GM19238 (cell line): ENCODE measurements at regions not wholly inside any gene's neighbourhood (a gene's known extent, or its start where the extent isn't known, plus 50 kb on each side); places are given as distances from the start of the nearest gene placed in this dataset.

Experiments
- DNase-seq: peaks from one replicate; pipeline ENCODE4 v3.0.0; 2011; ENCODE audit warnings: low spot score; ENCODE audit not compliant: insufficient read length

DNA sequence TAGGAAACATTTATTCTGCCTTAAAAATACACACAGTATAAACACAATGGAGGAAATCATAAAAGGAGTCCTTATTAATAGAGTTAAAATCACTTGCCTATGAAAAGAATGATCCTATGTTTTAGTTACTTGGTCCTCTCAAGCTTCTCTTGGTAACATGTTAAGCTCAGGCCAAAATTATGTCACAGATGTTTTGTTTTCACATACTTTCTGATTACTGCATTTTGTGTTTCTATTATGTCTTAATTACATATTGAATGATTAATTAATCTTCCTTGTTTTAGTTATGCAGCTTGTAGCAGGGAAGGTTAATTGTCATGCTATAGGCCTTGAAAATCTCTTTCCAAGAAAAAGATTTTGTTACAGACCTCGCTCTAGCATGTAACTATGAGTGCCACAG, 406.0 kb downstream of the PLA2G4A start:
- DNase-seq, result no peak

GRCh38 chr1:187236199-187236598, 407.4 kb downstream of the PLA2G4A start:
- DNase-seq, result no peak

DNA sequence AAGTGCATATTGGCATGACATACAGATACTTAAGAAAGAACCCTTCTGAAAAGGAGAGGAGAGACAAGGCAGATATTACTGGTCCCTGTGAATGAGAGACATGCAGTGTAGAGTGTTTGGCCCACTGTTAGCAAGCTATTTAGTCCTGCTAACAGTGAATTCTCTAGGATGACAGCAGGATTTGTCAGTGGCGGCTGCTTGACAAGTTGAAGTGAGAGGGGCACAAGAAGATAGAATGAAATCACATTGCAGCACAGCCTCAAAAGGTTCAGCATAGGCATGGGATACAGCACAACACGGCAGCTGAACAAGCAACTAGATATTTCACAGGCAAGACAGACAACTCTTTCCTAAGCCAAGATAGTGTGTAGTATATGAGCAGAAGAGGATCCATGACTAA, 407.9 kb downstream of the PLA2G4A start:
- DNase-seq, result no peak

DNA sequence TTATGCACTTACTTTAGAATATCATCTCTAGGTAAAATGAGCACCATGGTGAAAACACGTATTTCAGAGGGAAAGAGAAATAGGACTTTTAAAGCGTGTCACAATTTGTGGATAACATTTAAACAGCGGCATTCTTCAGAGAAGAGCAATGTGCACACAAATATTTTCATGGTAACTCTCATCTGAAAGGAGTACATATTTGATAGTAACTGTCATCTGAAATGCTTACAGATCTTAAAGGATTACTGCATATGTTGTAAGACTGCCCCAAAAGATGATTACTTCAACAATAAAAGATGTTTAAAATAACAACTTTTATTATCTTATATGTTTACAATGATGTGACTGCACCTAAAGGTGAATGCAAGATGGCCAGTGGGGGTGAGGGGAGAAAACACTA, 408.8 kb downstream of the PLA2G4A start:
- no peak for DNase-seq

DNA sequence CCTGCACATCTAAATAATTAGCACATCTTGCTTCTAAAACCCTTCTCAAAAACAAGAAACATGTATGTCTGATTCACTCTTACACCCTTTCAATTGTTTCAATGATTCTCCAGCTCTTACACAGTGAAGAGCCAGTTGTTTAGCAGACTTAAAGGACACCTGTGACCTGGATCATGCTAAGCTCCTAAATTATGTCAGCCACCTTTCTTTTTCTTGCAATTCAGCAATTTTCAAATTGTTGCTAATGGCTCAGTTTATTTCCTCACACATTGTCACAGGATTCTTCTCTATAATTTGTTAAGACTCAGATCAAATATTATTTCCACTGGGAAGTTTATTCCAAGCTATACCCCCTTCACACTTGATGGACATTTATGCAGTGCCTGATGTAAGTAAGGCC, 413.2 kb downstream of the PLA2G4A start:
- DNase-seq, result no peak

DNA sequence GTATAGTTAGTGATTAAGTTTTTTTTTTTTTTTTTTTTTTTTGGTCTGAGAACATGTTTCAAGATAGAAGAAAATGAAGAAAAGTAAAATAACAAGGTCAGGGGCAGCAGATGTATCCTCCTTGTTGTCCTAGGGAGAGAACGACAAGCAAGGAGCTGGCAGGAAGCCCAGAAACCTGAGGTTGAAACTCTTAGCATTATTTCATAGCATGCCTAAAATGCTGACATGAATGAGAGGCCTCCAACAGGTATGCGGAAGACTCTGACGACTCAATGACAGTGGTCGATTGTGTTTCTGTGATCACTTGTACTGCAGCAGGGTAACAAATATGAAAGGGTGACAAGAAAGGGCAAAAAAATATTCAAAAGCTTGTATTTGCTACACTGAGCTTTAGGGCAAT, 415.9 kb downstream of the PLA2G4A start:
- DNase-seq, result no peak

- no peak for DNase-seq
Measured at GRCh38 chr1:187245201-187245600, 416.5 kb downstream of the PLA2G4A start.

GRCh38 chr1:187249196-187249595, 420.4 kb downstream of the PLA2G4A start:
- DNase-seq, result no peak

- no peak for DNase-seq
Measured at GRCh38 chr1:187252923-187253322, 424.2 kb downstream of the PLA2G4A start.

GRCh38 chr1:187257476-187257875, 428.7 kb downstream of the PLA2G4A start:
- no peak for DNase-seq

- DNase-seq, result no peak
Measured at GRCh38 chr1:187261637-187262036, 432.9 kb downstream of the PLA2G4A start.

- DNase-seq, result no peak
Measured at GRCh38 chr1:187262731-187263130, 434.0 kb downstream of the PLA2G4A start.

DNA sequence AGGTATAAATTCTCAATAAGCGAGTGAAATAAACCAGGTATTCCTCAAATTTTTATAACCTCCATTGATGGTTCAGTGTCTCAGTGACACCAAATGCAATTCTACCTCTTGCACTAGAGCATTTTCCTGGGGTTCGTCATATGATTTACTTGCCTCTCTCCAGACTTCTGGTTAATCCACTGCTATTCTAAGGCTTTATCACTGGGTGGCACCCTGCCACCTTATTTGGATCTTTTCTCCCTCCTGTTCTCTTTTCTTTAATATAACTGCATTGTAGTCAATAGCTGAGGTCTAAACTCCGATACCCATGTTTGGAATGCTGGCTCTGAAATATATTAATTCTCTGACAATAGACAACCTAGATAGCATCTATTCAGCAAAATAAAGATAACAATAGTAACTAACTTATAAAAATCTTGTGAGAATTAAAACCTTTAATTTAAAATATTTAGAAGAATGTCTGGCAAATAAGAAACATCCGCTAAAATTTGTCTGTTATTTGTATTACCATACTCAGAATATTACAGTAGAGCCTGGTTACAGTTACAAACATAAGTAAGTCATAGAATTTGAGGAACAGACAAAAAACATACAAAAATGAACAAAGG, 436.4 kb downstream of the PLA2G4A start:
- DNase-seq, result no peak

- DNase-seq, result no peak
Measured at GRCh38 chr1:187266051-187266450, 437.3 kb downstream of the PLA2G4A start.

- DNase-seq, result no peak
Measured at GRCh38 chr1:187267827-187268226, 439.1 kb downstream of the PLA2G4A start.

DNA sequence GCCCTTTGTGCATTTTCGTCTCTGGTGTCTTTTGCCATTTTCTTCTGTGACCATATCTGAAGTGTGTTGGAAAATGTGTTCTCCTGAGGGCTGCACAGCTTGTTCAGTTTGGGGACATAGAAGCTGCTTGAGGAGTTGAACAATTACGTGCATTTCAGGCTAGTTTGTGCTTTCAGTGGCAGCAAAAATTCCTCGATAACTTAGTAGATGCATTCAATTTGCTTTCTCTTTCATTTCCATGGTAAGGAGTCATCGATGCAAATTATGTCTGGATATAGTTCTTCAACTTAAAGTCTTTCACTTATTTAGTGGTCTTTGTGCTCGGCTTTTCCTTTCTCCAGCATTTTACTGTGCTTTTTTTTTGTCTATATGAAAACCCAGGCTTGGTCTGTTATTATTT, 441.5 kb downstream of the PLA2G4A start:
- no peak for DNase-seq

DNA sequence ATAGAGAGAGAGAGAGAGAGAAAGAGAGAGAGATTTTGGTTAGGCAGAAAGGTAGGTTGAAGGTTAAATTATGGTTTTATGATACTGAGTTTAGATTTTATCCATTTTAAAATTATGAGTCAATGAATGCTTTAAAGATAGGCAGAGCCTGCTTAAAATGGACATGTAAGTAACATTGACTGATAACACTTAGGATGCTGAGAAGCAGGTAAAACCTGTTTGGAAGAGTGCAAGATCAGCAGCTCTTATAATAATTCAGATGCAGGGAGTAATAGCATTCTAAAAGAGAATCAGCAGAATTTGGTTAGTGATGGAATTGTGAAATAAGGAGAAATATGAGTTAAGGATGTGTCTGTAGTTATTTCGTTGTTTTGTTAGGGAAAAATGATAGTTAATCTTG, 446.6 kb downstream of the PLA2G4A start:
- DNase-seq, result no peak

DNA sequence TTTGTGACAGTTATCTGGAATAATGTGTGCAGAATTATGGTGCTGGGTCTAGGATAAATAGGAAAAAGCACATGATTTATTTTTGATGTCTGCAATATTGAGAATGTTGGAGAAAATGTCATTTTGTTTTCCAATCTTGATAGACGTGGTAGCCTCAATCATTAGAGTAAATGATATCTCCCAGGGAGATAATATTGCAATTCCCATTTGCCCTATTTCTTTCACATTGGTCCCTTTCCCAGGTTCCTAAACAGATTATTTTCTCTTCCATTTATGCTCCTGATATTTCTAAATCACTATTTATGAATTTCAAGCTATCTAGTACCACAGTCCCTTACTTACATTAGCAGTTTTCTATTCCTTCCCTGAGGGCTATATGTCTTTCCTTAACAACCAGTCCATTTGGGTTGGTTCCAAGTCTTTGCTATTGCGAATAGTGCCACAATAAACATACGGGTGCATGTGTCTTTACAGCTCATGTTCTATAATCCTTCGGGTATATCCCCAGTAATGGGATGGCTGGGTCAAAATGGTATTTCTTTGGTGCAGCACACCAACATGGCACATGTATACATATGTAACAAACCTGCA, 447.3 kb downstream of the PLA2G4A start:
- no peak for DNase-seq

GRCh38 chr1:187276677-187277076, 447.9 kb downstream of the PLA2G4A start:
- no peak for DNase-seq

DNA sequence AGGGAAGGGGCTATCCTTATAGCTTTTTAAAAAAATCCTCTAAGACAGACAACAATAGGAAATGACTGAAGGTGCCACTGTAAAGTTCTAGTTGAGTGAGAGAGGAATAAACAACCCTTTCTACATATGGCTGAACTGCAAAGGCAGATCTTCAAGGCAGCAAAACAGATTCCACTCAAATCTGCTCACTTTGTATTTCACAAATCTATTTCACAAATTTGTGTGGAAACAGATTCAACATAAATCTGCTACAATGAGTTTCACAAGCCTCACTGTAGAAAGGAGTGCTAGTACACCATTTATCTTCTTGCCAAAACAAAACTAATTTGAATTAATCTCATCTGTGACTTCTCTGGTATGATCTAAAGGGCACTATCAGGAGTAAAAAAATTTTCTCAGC, 451.3 kb downstream of the PLA2G4A start:
- no peak for DNase-seq

DNA sequence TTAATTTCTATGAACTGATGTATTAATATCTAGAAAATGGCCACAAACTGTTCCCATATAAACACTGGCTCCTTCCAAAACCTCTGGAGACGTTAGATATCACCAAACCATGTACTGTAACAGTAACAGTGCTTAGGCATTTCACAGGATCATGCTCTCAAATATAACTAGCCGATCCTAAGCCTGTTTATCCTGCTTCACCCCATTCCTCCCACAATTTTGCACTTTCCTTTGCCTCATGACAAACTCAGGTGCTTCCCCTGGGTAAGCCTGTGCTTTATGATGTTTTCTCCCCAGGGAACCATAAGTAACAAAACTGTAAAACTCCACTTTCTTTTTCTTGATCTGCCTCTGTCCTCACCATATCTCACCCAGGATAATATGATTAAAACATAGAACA, 452.3 kb downstream of the PLA2G4A start:
- DNase-seq, result no peak

- DNase-seq, result no peak
Measured at GRCh38 chr1:187283984-187284383, 455.2 kb downstream of the PLA2G4A start.

DNA sequence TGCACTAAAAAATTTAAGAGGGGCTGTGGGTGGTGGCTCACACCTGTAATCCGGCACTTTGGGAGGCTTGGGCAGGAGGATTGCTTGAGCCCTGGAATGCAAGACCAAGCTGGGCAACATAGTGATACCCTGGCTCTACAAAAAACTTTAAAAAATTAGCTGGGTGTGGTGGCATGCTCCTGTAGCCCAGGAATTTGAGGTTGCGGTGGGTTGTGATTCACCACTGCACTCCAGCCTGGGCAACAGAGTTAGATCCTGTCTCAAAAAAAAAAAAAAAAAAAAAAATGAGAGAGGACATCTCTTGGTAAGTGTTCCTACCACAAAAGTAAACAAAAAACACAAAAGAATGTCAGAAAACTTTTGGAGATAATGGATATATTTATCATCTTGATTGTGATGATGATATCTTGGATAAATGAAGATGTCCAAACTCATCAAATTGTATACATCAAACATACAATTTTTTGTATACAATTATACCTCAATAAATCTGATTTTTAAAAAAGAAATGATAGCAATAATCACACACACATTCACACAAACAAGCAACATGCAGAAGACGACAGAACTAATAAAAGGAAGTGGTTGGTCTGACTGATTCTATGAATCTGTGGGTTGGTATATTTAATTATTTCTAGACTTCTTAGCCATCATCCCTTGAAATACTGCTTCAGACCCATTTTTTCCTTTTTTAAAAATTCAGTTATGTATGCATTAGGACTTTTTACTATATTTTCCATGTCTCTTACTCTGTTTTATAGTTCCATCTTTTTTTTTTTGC, 465.9 kb downstream of the PLA2G4A start:
- DNase-seq, result no peak
